Right lobe of liver (tissue), 6 donors: ENCODE measurements at regions not wholly inside any gene's neighbourhood (a gene's known extent, or its start where the extent isn't known, plus 50 kb on each side); places are given as distances from the start of the nearest gene placed in this dataset.

Experiments used
- ATAC-seq, 4 donors: fragments of 200-7000 bp; cut with Tn5 transposase; one replicate each; pipeline ENCODE4 v1.9.1; 2020; ENCODE audit warnings: mild to moderate bottlenecking in 4 of 4, moderate library complexity in 4 of 4
- DNase-seq, 3 donors: peaks; one replicate each; pipeline ENCODE4 v3.0.0-alpha.2; 2020
- H3K27ac ChIP-seq, 3 donors: fragments of 200-600 bp; one replicate each; pipeline ENCODE4 v1.8.0; 2022
- H3K27me3 ChIP-seq, 2 donors: fragments of 200-600 bp; one replicate each; pipeline ENCODE4 v1.8.0; 2022
- H3K36me3 ChIP-seq, 4 donors: fragments of 200-600 bp; sonication (generic) in 1 of 4; one replicate each; pipeline versions ENCODE4 v1.5.1 to v1.8.0; 2017 to 2022; ENCODE audit warnings: control low read depth in 1 of 4
- H3K4me1 ChIP-seq, 4 donors: fragments of 200-600 bp; sonication (generic) in 1 of 4; one replicate each; pipeline versions ENCODE4 v1.5.1 to v1.8.0; 2017 to 2022; ENCODE audit warnings: control low read depth in 1 of 4
- H3K4me3 ChIP-seq, 3 donors: fragments of 200-600 bp; one replicate each; pipeline ENCODE4 v1.8.0; 2022
- H3K9me3 ChIP-seq, 4 donors: fragments of 200-600 bp; sonication (generic) in 1 of 4; one replicate each; pipeline versions ENCODE4 v1.5.1 to v1.8.0; 2017 to 2022; ENCODE audit warnings: control low read depth in 1 of 4
- POLR2A ChIP-seq: fragments of 450-650 bp; IDR thresholded peaks from one replicate; pipeline ENCODE4 v1.6.1; 2017; ENCODE audit warnings: antibody characterized with exemption, mild to moderate bottlenecking
- WGBS: methylation state at CpG from one replicate; pipeline ENCODE4 v1.1.6; 2018; ENCODE audit warnings: low coverage, low lambda C conversion rate; ENCODE audit not compliant: insufficient coverage; ENCODE audit errors: missing lambda C conversion rate; 5-methylcytosine and 5-hydroxymethylcytosine counted together
- intact Hi-C, 2 donors: fragments of 100-400 bp; cut with DNase I; formaldehyde crosslinking; loops; one replicate each; pipeline versions ENCODE4 v1.11.2 to v1.14.1; 2022
- TF ChIP-seq, protein P1 (sequence below), 4 donors: fragments of 200-600 bp in 3 of 4; fragments of 450-650 bp in 1 of 4; IDR thresholded peaks; one replicate each; pipeline versions ENCODE4 v1.5.1 to v1.8.0; 2016 to 2022; ENCODE audit warnings: antibody characterized with exemption in 4 of 4, mild to moderate bottlenecking in 2 of 4
- donor health status: DM: no; HTN: yes; CAD: no.
- donor health status: DM: no; HTN: no; CAD: no.
- donor health status: DM: no; HTN: no; CAD: no.
- donor health status: DM: no; HTN: yes; CAD: no.
- donor health status: DM: no; HTN: yes; CAD: no.

DNA sequence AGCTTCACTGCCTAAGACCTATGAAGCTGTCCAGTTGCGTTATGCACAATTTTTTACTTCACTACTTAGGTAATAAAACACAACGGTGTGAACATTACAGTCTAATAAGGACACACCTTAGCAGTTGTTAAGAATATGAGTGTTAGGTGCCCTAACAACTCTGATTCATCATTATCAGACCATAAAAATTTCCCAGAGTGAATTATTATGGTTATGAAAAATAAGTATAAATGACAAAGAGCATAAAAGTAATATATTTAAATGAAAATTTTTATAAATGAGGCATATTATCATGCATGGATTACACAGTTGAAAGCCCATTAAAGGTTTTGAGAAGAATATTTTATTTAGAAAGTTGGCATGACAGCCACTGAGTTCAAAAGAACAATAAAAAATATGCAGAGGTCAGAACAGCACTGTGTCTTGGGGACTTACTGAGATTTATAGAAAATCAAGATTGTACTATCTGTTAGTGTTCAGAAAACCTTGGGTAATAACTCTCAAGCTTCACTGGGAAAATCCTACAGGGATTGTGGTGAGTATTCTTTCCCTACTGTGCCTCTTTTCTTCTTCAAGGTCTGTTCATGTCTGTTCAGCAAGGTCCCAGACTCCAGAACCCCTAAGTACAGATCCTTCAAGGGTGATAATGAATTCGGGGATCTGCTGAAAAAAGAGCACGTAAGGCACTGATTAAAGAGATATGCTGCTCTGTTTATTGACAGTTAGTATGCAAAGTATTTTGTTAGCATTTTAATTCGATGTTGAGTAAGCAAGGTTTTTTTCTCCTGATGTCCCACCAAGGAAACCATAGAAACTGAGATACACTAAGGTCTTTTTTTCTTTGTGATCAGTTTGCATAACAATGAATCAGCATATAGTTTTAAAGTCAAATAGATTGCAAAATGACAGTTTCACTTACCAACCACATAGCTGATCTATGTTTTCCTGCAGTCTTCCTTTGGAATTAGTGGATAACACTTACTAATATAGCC lies 250.0 kb downstream of the DSEL start:
- Histone ChIP-seq H3K36me3 (no peaks in the 10 kb centered on the region), H3K4me3 (no peak overlapping the region), H3K27ac (no peak overlapping the region), H3K27me3 (no peaks in the 10 kb centered on the region), H3K4me1 (no peaks in the 10 kb centered on the region), H3K9me3 (no peaks in the 10 kb centered on the region)
- ATAC-seq, result no peak
- intact Hi-C loops, result no loop called here
- no peak for DNase-seq
- WGBS, result 32% methylated on average over 5 of the region's 5 CpGs
- TF ChIP-seq, protein P1, sequence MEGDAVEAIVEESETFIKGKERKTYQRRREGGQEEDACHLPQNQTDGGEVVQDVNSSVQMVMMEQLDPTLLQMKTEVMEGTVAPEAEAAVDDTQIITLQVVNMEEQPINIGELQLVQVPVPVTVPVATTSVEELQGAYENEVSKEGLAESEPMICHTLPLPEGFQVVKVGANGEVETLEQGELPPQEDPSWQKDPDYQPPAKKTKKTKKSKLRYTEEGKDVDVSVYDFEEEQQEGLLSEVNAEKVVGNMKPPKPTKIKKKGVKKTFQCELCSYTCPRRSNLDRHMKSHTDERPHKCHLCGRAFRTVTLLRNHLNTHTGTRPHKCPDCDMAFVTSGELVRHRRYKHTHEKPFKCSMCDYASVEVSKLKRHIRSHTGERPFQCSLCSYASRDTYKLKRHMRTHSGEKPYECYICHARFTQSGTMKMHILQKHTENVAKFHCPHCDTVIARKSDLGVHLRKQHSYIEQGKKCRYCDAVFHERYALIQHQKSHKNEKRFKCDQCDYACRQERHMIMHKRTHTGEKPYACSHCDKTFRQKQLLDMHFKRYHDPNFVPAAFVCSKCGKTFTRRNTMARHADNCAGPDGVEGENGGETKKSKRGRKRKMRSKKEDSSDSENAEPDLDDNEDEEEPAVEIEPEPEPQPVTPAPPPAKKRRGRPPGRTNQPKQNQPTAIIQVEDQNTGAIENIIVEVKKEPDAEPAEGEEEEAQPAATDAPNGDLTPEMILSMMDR (IDR thresholded peaks at IDR 0.05), result no peak
- no peak for TF ChIP-seq POLR2A

DNA sequence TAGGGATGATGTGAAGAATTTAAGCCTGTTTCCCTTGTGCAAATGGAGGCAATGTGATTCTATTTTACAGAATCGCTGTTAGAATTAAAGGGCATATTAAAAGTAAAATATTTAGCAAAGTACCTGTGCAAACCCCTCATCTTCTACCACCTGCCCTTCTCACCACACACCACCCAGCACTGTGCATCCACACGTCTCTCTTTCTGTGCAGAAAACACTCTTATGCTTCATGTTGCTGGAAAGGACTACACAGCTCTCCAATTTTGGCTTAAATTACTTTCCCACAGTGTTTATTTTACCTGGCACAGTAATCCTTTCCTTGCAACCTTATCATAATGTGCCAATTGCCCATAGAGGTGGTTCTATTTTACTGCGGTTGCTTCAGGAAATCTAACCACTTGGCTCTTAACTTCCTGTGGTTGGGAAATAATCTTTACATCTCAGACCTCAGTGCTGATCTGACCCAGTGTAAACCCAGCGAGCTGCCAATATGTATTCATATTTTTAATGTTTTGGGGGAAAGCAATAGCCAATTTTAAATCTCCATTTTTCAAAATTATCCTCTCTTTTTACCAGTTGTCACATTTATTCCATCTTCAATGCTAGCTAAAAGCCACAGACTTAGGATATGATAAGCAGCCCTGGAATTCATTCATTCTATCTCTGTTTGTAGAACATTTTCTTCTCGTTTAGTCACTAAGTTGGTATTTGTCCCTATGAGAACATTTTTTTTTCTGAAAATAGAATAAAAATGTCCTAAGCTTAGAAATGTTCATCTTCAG lies 250.9 kb downstream of the DSEL start:
- DNase-seq (no peak), ATAC-seq (no peak)
- Histone ChIP-seq H3K4me1 (no peaks in the 10 kb centered on the region), H3K27me3 (no peaks in the 10 kb centered on the region), H3K27ac (no peak overlapping the region), H3K9me3 (no peaks in the 10 kb centered on the region), H3K4me3 (no peak overlapping the region), H3K36me3 (no peaks in the 10 kb centered on the region)
- 30% methylated on average over 5 of the region's 5 CpGs for WGBS
- no peak for TF ChIP-seq POLR2A
- TF ChIP-seq, protein P1 (IDR thresholded peaks at IDR 0.05), result no peak
- intact Hi-C loops, result no loop called here

DNA sequence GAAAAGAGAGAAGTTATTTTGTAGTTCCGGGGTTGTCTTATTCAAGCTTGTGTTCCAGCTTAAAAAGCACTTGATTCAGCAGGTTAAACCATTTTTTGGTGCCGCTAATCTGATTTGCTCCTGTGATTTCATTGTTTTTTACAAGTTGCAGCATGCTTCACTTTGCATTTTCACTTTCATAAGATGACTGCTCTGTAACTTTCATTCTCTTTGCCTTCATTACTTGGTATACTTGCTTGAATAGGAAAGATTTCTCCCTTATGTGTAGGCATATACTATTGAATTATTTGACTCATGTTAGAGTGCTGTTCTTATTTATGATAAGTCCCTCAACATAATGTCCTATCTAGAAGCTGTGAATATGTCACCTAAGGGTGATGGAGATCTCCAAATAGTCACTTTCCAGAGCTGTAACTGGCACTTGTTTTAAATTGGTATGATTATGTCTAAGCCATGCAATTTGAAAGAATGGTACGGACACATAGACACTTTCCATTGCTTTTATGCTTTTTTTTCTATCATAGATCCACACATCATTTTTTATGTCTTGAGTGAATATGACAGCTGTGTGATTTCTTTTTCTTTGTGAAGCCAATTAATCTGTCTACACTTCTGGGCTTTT lies 254.5 kb downstream of the DSEL start:
- 50% methylated on average over 3 of the region's 3 CpGs for WGBS
- H3K4me3 ChIP-seq, result no peak overlapping the region
- H3K36me3 ChIP-seq, result no peaks in the 10 kb centered on the region
- H3K27ac ChIP-seq, result no peak overlapping the region
- no peak for DNase-seq
- no peaks in the 10 kb centered on the region for H3K4me1 ChIP-seq
- intact Hi-C loops, result no loop called here
- TF ChIP-seq POLR2A, result no peak
- TF ChIP-seq, protein P1 (IDR thresholded peaks at IDR 0.05), result no peak
- H3K27me3 ChIP-seq, result no peaks in the 10 kb centered on the region
- no peaks in the 10 kb centered on the region for H3K9me3 ChIP-seq
- ATAC-seq, result no peak

DNA sequence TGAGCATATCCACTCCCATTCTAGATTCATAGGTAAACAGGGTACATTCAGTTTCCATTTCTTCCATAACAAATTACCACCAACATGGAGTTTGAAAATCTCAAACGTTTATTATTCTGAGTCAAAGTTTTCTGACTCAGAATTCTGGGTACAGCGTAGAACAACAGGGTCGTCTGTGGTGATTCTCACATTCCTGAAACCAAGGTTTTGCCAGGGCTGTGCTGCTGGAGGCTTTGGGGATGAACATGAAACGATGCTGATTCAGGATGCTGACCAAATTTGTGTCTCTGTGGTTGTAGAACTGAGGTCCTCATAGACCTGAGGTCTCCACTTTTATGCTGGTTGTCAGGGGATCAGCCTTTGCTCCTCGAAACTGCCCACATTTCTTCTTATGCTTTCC lies 255.7 kb downstream of the DSEL start:
- H3K4me1 ChIP-seq, result no peaks in the 10 kb centered on the region
- H3K4me3 ChIP-seq, result no peak overlapping the region
- TF ChIP-seq, protein P1 (IDR thresholded peaks at IDR 0.05), result no peak
- no peak for TF ChIP-seq POLR2A
- no peaks in the 10 kb centered on the region for H3K27me3 ChIP-seq
- ATAC-seq, result no peak
- no peaks in the 10 kb centered on the region for H3K36me3 ChIP-seq
- DNase-seq, result no peak
- no peaks in the 10 kb centered on the region for H3K9me3 ChIP-seq
- no peak overlapping the region for H3K27ac ChIP-seq
- intact Hi-C loops, result no loop called here
- 38% methylated on average over 5 of the region's 5 CpGs for WGBS
